Middle frontal gyrus (tissue), 1 donor: ENCODE measurements at regions not wholly inside any gene's neighbourhood (a gene's known extent, or its start where the extent isn't known, plus 50 kb on each side); places are given as distances from the start of the nearest gene placed in this dataset.

ENCODE experiments used
- DNase-seq: peaks from one replicate; pipeline ENCODE4 v3.0.0-alpha.2; 2015; ENCODE audit warnings: low spot score; ENCODE audit errors: extremely low spot score

GRCh38 chr15:97078591-97078990 is 748.1 kb downstream of the NR2F2 start:
- DNase-seq, result no peak

GRCh38 chr15:97081666-97082226 is 751.2 kb downstream of the NR2F2 start:
- no peak for DNase-seq

GRCh38 chr15:97082830-97083229 is 752.3 kb downstream of the NR2F2 start:
- DNase-seq, result no peak

GRCh38 chr15:97084650-97085049 is 754.1 kb downstream of the NR2F2 start:
- DNase-seq, result no peak

- DNase-seq, result no peak
Measured at GRCh38 chr15:97085731-97086130, 755.2 kb downstream of the NR2F2 start.

- DNase-seq, result no peak
Measured at GRCh38 chr15:97087006-97087741, 756.7 kb downstream of the NR2F2 start.

GRCh38 chr15:97091093-97091492 is 760.6 kb downstream of the NR2F2 start:
- DNase-seq, result no peak

GRCh38 chr15:97092656-97093055 is 762.2 kb downstream of the NR2F2 start:
- no peak for DNase-seq

- no peak for DNase-seq
Measured at GRCh38 chr15:97096303-97096835, 765.9 kb downstream of the NR2F2 start.

GRCh38 chr15:97099040-97099439 is 768.5 kb downstream of the NR2F2 start:
- no peak for DNase-seq

GRCh38 chr15:97101572-97101971 is 771.1 kb downstream of the NR2F2 start:
- DNase-seq, result no peak

- DNase-seq, result no peak
Measured at GRCh38 chr15:97114900-97115760, 784.6 kb downstream of the NR2F2 start.

- DNase-seq, result no peak
Measured at GRCh38 chr15:97115761-97116070, 785.2 kb downstream of the NR2F2 start.

GRCh38 chr15:97124790-97125189 is 794.3 kb downstream of the NR2F2 start:
- no peak for DNase-seq

- DNase-seq, result no peak
Measured at GRCh38 chr15:97126553-97127233, 796.2 kb downstream of the NR2F2 start.

GRCh38 chr15:97129674-97130073 is 799.2 kb downstream of the NR2F2 start:
- DNase-seq, result no peak

- no peak for DNase-seq
Measured at GRCh38 chr15:97140216-97140615, 809.7 kb downstream of the NR2F2 start.

GRCh38 chr15:97141360-97141759 is 810.9 kb downstream of the NR2F2 start:
- no peak for DNase-seq

- no peak for DNase-seq
Measured at GRCh38 chr15:97141871-97142270, 811.4 kb downstream of the NR2F2 start.

- no peak for DNase-seq
Measured at GRCh38 chr15:97143592-97144376, 813.3 kb downstream of the NR2F2 start.

- DNase-seq, result no peak
Measured at GRCh38 chr15:97144377-97144711, 813.8 kb downstream of the NR2F2 start.
